ENCODE measurements at regions not wholly inside any gene's neighbourhood (a gene's known extent, or its start where the extent isn't known, plus 50 kb on each side); places are given as distances from the start of the nearest gene placed in this dataset.

GRCh38 chr3:56883828-56884227 lies 82.1 kb upstream of the ARHGEF3 start:
- TF ChIP-seq, protein P1, sequence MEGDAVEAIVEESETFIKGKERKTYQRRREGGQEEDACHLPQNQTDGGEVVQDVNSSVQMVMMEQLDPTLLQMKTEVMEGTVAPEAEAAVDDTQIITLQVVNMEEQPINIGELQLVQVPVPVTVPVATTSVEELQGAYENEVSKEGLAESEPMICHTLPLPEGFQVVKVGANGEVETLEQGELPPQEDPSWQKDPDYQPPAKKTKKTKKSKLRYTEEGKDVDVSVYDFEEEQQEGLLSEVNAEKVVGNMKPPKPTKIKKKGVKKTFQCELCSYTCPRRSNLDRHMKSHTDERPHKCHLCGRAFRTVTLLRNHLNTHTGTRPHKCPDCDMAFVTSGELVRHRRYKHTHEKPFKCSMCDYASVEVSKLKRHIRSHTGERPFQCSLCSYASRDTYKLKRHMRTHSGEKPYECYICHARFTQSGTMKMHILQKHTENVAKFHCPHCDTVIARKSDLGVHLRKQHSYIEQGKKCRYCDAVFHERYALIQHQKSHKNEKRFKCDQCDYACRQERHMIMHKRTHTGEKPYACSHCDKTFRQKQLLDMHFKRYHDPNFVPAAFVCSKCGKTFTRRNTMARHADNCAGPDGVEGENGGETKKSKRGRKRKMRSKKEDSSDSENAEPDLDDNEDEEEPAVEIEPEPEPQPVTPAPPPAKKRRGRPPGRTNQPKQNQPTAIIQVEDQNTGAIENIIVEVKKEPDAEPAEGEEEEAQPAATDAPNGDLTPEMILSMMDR (IDR thresholded peaks at IDR 0.05; ENCODE audit: low read depth, low read length), result no peak
- Histone ChIP-seq H3K27me3 (ENCODE audit: insufficient read depth, low read depth, severe bottlenecking) (no peaks in the 10 kb centered on the region), H3K4me3 (ENCODE audit: low read depth, low read length) (no peak overlapping the region), H3K27ac (no peak overlapping the region), H3K9me3 (ENCODE audit: severe bottlenecking) (no peaks in the 10 kb centered on the region), H3K36me3 (no peaks in the 10 kb centered on the region)
- DNase-seq, result no peak

GRCh38 chr3:56882896-56883295 lies 81.1 kb upstream of the ARHGEF3 start:
- no peak for DNase-seq
- Histone ChIP-seq H3K9me3 (ENCODE audit: severe bottlenecking) (no peaks in the 10 kb centered on the region), H3K27me3 (ENCODE audit: insufficient read depth, low read depth, severe bottlenecking) (no peaks in the 10 kb centered on the region), H3K27ac (no peak overlapping the region), H3K36me3 (no peaks in the 10 kb centered on the region), H3K4me3 (ENCODE audit: low read depth, low read length) (no peak overlapping the region)
- TF ChIP-seq, protein P1 (IDR thresholded peaks at IDR 0.05; ENCODE audit: low read depth, low read length), result no peak

DNA sequence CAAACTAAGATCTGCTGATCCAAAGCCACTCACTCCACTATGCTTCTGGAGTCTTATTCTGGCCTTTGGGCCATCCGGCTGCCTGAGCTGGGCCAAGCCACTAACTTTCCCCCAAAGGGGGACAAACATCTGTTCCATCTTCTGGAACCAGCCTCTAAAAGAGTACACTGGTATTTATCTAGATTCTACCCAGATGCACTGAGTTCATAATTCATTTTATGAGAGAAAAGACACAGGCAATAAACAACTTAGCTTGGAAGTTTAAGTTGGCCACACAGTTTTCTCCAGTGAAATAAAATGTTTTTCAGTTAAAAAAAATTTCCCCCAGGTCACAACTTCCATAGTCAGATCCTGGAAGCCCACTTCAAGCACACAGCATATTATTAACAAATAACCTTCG lies 80.1 kb upstream of the ARHGEF3 start:
- H3K27me3 ChIP-seq (ENCODE audit: insufficient read depth, low read depth, severe bottlenecking), result no peaks in the 10 kb centered on the region
- H3K27ac ChIP-seq, result no peak overlapping the region
- TF ChIP-seq, protein P1 (IDR thresholded peaks at IDR 0.05; ENCODE audit: low read depth, low read length), result no peak
- no peak for DNase-seq
- H3K36me3 ChIP-seq, result no peaks in the 10 kb centered on the region
- no peak overlapping the region for H3K4me3 ChIP-seq (ENCODE audit: low read depth, low read length)
- no peaks in the 10 kb centered on the region for H3K9me3 ChIP-seq (ENCODE audit: severe bottlenecking)

DNA sequence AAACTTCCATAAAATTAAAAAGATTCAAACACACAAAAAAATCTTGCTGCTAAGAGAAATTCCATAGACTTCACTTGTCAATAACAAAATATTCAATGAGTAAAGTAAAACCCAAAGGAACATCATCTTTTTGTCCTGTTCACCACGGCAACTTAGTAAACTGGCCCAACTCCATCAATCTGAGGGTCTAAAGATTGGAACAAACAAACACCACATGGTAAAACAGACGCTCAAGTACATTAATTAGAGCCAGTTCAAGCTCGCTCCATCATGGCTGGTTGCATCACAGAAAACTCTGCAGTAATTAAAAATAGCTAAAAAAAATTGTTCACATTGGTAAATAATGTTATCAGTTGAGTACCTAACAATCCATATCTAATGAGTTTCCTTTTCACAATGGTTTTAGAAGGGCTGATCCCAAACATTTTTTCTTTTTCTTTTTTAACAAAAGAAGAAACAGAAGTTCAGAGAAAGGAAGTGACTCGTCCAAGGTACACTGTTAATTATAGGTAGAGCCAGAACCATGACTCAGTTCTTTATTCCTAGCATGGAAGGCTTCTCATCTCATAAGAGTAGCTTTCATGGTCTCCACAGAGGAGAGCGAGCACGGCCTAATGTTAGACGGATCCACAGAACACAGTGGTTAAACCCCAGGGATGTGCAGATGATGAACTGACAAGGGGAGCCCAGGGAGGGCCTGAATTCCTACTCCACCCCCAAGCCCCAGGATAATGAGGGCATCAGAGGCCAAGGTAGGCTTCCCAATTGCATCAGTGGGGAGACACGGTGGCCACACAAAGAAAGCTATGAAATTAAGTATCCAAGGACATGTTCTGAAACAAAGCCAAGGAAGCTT lies 79.2 kb upstream of the ARHGEF3 start:
- Histone ChIP-seq H3K4me3 (ENCODE audit: low read depth, low read length) (no peak overlapping the region), H3K27me3 (ENCODE audit: insufficient read depth, low read depth, severe bottlenecking) (no peaks in the 10 kb centered on the region), H3K36me3 (no peaks in the 10 kb centered on the region), H3K9me3 (ENCODE audit: severe bottlenecking) (no peaks in the 10 kb centered on the region), H3K27ac (no peak overlapping the region)
- no peak for DNase-seq
- TF ChIP-seq, protein P1 (IDR thresholded peaks at IDR 0.05; ENCODE audit: low read depth, low read length), result no peak

DNA sequence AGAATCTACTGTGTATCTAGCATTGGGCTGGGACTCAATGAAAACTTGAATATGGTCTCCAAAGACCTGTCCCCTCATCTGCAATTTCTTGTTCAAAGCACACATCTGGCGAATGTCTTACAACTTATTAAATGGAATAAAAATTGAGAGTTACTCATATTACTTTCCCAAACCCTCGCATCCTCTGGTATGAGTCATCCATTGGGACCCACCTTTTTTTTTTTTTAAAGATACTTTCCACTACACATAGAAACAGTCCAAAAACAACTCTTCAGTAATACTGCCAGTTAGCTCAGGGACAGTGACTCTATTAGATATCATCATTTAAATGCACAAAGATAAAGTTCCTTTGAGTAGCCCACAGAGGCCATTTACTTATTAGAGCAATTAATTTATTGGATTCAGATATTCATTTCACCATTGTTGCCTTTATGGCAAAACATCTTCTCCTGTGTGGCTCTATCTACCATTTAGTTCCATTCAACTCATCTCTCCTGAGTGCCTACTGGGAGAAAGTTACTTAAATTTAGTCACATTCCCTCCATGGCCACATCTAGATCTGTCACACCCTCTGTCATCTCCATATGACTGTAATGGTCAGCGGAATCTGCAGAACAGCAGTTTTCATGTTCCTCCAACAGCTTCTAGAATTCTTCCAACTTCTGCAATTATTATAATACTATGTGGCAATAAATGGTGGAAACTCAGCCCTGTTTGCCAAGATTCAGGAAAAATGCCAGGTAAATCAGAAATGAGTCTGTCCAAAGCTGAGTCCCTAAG lies 77.9 kb upstream of the ARHGEF3 start:
- no peak for DNase-seq
- H3K27ac ChIP-seq, result no peak overlapping the region
- TF ChIP-seq, protein P1 (IDR thresholded peaks at IDR 0.05; ENCODE audit: low read depth, low read length), result no peak

More for the DNA sequence above, 77.9 kb upstream of the ARHGEF3 start:
- Histone ChIP-seq H3K27me3 (ENCODE audit: insufficient read depth, low read depth, severe bottlenecking) (no peaks in the 10 kb centered on the region), H3K36me3 (no peaks in the 10 kb centered on the region), H3K4me3 (ENCODE audit: low read depth, low read length) (no peak overlapping the region), H3K9me3 (ENCODE audit: severe bottlenecking) (no peaks in the 10 kb centered on the region)
